ENCODE measurements at regions not wholly inside any gene's neighbourhood (a gene's known extent, or its start where the extent isn't known, plus 50 kb on each side); places are given as distances from the start of the nearest gene placed in this dataset.

- no peak overlapping the region for H3K4me3 ChIP-seq (ENCODE audit: low read length)
- no peak for TF ChIP-seq CTCF (IDR thresholded peaks at IDR 0.05; ENCODE audit: insufficient read depth, low read depth, low read length, missing control alignments)
- DNase-seq (ENCODE audit: low read depth) = no peak
Observed at GRCh38 chr17:79280010-79280409, 205.4 kb downstream of the ENGASE start.

- no peak for DNase-seq (ENCODE audit: low read depth)
- H3K4me3 ChIP-seq (ENCODE audit: low read length) = no peak overlapping the region
- TF ChIP-seq CTCF (IDR thresholded peaks at IDR 0.05; ENCODE audit: insufficient read depth, low read depth, low read length, missing control alignments) = no peak
Observed at GRCh38 chr17:79279320-79279719, 204.7 kb downstream of the ENGASE start.

GRCh38 chr17:79276821-79277220 lies 202.2 kb downstream of the ENGASE start:
- DNase-seq (ENCODE audit: low read depth) = no peak
- H3K4me3 ChIP-seq (ENCODE audit: low read length) = no peak overlapping the region
- no peak for TF ChIP-seq CTCF (IDR thresholded peaks at IDR 0.05; ENCODE audit: insufficient read depth, low read depth, low read length, missing control alignments)

GRCh38 chr17:79273660-79274059 lies 199.0 kb downstream of the ENGASE start:
- TF ChIP-seq CTCF (IDR thresholded peaks at IDR 0.05; ENCODE audit: insufficient read depth, low read depth, low read length, missing control alignments) = no peak
- no peak overlapping the region for H3K4me3 ChIP-seq (ENCODE audit: low read length)
- DNase-seq (ENCODE audit: low read depth) = no peak

GRCh38 chr17:79272666-79273219 lies 198.1 kb downstream of the ENGASE start:
- TF ChIP-seq CTCF (IDR thresholded peaks at IDR 0.05; ENCODE audit: insufficient read depth, low read depth, low read length, missing control alignments) = no peak
- peak; percentile 12 for DNase-seq (ENCODE audit: low read depth)
- H3K4me3 ChIP-seq (ENCODE audit: low read length) = no peak overlapping the region

GRCh38 chr17:79272220-79272619 lies 197.6 kb downstream of the ENGASE start:
- no peak for DNase-seq (ENCODE audit: low read depth)
- no peak for TF ChIP-seq CTCF (IDR thresholded peaks at IDR 0.05; ENCODE audit: insufficient read depth, low read depth, low read length, missing control alignments)
- H3K4me3 ChIP-seq (ENCODE audit: low read length) = no peak overlapping the region

GRCh38 chr17:79269620-79270019 lies 195.0 kb downstream of the ENGASE start:
- DNase-seq (ENCODE audit: low read depth) = no peak
- no peak overlapping the region for H3K4me3 ChIP-seq (ENCODE audit: low read length)
- no peak for TF ChIP-seq CTCF (IDR thresholded peaks at IDR 0.05; ENCODE audit: insufficient read depth, low read depth, low read length, missing control alignments)
